ENCODE measurements at regions not wholly inside any gene's neighbourhood (a gene's known extent, or its start where the extent isn't known, plus 50 kb on each side); places are given as distances from the start of the nearest gene placed in this dataset.

DNA sequence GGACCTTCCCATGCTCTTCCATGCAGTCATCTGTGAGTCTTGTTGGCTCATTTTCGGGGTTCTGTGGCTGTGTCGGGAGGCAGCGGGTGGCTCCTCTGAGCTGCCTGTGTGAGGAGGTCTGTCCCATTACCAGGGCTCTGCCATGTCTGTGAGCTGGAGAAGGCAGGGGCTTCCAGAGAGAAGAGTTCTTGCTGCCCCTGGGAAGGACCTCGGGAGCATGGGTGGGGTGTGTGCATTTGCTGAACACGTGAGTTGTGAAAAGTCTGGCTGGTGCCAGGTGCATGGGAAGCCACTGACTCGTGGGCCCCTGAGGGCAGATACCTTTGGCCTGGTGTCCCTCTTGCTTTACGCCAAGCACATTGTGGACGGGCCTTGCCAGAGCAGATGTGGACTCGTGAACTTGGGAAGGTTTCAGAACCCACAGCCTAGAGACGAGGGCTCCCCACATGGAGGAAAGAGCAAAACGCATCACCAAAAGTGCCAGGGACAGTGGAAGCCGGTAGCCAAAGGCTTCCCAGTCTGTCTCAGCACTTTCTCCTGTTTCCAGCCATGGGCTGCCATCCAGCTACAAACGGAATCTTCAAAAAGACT is 1324.5 kb downstream of the BRD1 start:
- TF ChIP-seq, protein P1, sequence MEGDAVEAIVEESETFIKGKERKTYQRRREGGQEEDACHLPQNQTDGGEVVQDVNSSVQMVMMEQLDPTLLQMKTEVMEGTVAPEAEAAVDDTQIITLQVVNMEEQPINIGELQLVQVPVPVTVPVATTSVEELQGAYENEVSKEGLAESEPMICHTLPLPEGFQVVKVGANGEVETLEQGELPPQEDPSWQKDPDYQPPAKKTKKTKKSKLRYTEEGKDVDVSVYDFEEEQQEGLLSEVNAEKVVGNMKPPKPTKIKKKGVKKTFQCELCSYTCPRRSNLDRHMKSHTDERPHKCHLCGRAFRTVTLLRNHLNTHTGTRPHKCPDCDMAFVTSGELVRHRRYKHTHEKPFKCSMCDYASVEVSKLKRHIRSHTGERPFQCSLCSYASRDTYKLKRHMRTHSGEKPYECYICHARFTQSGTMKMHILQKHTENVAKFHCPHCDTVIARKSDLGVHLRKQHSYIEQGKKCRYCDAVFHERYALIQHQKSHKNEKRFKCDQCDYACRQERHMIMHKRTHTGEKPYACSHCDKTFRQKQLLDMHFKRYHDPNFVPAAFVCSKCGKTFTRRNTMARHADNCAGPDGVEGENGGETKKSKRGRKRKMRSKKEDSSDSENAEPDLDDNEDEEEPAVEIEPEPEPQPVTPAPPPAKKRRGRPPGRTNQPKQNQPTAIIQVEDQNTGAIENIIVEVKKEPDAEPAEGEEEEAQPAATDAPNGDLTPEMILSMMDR (IDR thresholded peaks at IDR 0.05), result no peak
- no peak for TF ChIP-seq EZH2 (IDR thresholded peaks at IDR 0.05; ENCODE audit: borderline replicate concordance, insufficient read depth, low read depth, low read length, poor library complexity, severe bottlenecking)
